ENCODE measurements at regions not wholly inside any gene's neighbourhood (a gene's known extent, or its start where the extent isn't known, plus 50 kb on each side); places are given as distances from the start of the nearest gene placed in this dataset.

- Histone ChIP-seq H3K4me2 (ENCODE audit: low read length) (no peak overlapping the region), H3K27ac (ENCODE audit: low read depth, low read length) (no peak overlapping the region), H3K27me3 (ENCODE audit: insufficient read depth, low read length) (no peaks in the 10 kb centered on the region), H3K9ac (ENCODE audit: low read length) (no peak overlapping the region), H3K9me3 (ENCODE audit: insufficient read depth, low read depth, low read length) (no peaks in the 10 kb centered on the region), H3K14ac (ENCODE audit: low read length) (no peak overlapping the region), H3K4me1 (ENCODE audit: control insufficient read depth in 1 of 2, insufficient read depth in 2 of 2, low read length in 2 of 2) (no peaks in the 10 kb centered on the region), H2AFZ (ENCODE audit: insufficient read depth, low read length, poor library complexity) (no peak overlapping the region), H3K79me2 (ENCODE audit: control insufficient read depth, insufficient read depth, low read length, poor library complexity) (no peaks in the 10 kb centered on the region), H2AK5ac (ENCODE audit: low read length) (no peak overlapping the region), H3K4me3 (ENCODE audit: low read depth, low read length) (no peak overlapping the region), H4K8ac (ENCODE audit: low read depth, low read length) (no peak overlapping the region), H2BK12ac (ENCODE audit: low read length) (no peak overlapping the region), H2BK5ac (ENCODE audit: low read depth, low read length, poor library complexity) (no peak overlapping the region), H4K91ac (ENCODE audit: low read depth, low read length) (no peak overlapping the region), H2BK120ac (ENCODE audit: insufficient read depth, low read length, poor library complexity) (no peak overlapping the region), H3K23ac (ENCODE audit: low read length) (no peak overlapping the region), H3K79me1 (ENCODE audit: low read length) (no peaks in the 10 kb centered on the region), H3K4ac (ENCODE audit: low read depth, low read length) (no peak overlapping the region), H4K12ac (ENCODE audit: low read depth, low read length) (no peak overlapping the region), H3K18ac (ENCODE audit: low read length) (no peak overlapping the region), H3K36me3 (ENCODE audit: control insufficient read depth in 1 of 2, insufficient read depth in 2 of 2, low read length in 2 of 2) (no peaks in the 10 kb centered on the region)
- no peak for DNase-seq
- WGBS (ENCODE audit: extremely low coverage, insufficient coverage, insufficient read length): no CpG with 5 or more reads among the region's 9 CpGs
Observed at GRCh38 chr5:167889276-167889675, 402.2 kb upstream of the WWC1 start.

GRCh38 chr5:167892352-167893115 is 398.9 kb upstream of the WWC1 start:
- H3K4ac ChIP-seq (ENCODE audit: low read depth, low read length): no peak overlapping the region
- H3K79me1 ChIP-seq (ENCODE audit: low read length): no peaks in the 10 kb centered on the region
- H3K9ac ChIP-seq (ENCODE audit: low read length): no peak overlapping the region
- no peak overlapping the region for H4K8ac ChIP-seq (ENCODE audit: low read depth, low read length)
- no peaks in the 10 kb centered on the region for H3K9me3 ChIP-seq (ENCODE audit: insufficient read depth, low read depth, low read length)
- H3K27ac ChIP-seq (ENCODE audit: low read depth, low read length): no peak overlapping the region
- no peak overlapping the region for H2BK120ac ChIP-seq (ENCODE audit: insufficient read depth, low read length, poor library complexity)
- H3K18ac ChIP-seq (ENCODE audit: low read length): no peak overlapping the region
- no peak overlapping the region for H3K23ac ChIP-seq (ENCODE audit: low read length)
- H3K4me1 ChIP-seq (ENCODE audit: control insufficient read depth in 1 of 2, insufficient read depth in 2 of 2, low read length in 2 of 2): no peaks in the 10 kb centered on the region
- H3K79me2 ChIP-seq (ENCODE audit: control insufficient read depth, insufficient read depth, low read length, poor library complexity): no peaks in the 10 kb centered on the region
- no CpG with 5 or more reads among the region's 3 CpGs for WGBS (ENCODE audit: extremely low coverage, insufficient coverage, insufficient read length)
- H3K36me3 ChIP-seq (ENCODE audit: control insufficient read depth in 1 of 2, insufficient read depth in 2 of 2, low read length in 2 of 2): no peaks in the 10 kb centered on the region
- H3K4me3 ChIP-seq (ENCODE audit: low read depth, low read length): no peak overlapping the region
- no peak overlapping the region for H2BK12ac ChIP-seq (ENCODE audit: low read length)
- DNase-seq: no peak
- H2AFZ ChIP-seq (ENCODE audit: insufficient read depth, low read length, poor library complexity): no peak overlapping the region
- H2AK5ac ChIP-seq (ENCODE audit: low read length): no peak overlapping the region
- H2BK5ac ChIP-seq (ENCODE audit: low read depth, low read length, poor library complexity): no peak overlapping the region
- H4K91ac ChIP-seq (ENCODE audit: low read depth, low read length): no peak overlapping the region
- no peak overlapping the region for H4K12ac ChIP-seq (ENCODE audit: low read depth, low read length)
- H3K14ac ChIP-seq (ENCODE audit: low read length): no peak overlapping the region
- no peaks in the 10 kb centered on the region for H3K27me3 ChIP-seq (ENCODE audit: insufficient read depth, low read length)
- H3K4me2 ChIP-seq (ENCODE audit: low read length): no peak overlapping the region

DNA sequence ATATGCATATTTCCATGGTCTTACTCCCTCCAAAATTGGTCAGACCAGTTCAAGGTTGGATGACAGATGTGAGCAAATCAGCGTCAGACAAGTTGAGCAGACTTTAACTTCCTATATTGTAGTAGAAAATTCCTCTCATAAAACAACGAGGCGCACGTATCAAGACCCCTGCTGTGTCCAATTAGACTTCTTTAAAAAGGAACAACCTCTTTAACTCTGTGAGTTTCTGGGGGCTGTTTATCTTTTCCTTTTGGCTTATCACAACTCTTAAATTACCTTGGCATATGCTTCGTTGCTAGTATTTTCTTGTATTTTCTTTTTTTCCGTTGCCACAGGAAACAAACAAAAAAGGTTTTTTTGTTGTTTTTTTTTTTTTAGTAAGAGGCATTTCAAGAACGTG is 398.2 kb upstream of the WWC1 start:
- Histone ChIP-seq H3K4me3 (ENCODE audit: low read depth, low read length) (no peak overlapping the region), H3K79me1 (ENCODE audit: low read length) (no peaks in the 10 kb centered on the region)
- WGBS (ENCODE audit: extremely low coverage, insufficient coverage, insufficient read length): 100% methylated on average over 1 of the region's 7 CpGs

GRCh38 chr5:167894631-167895472 is 396.6 kb upstream of the WWC1 start:
- Histone ChIP-seq H3K4ac (ENCODE audit: low read depth, low read length) (no peak overlapping the region), H3K23ac (ENCODE audit: low read length) (no peak overlapping the region), H2AFZ (ENCODE audit: insufficient read depth, low read length, poor library complexity) (no peak overlapping the region), H2BK5ac (ENCODE audit: low read depth, low read length, poor library complexity) (no peak overlapping the region), H3K79me1 (ENCODE audit: low read length) (no peaks in the 10 kb centered on the region), H3K4me3 (ENCODE audit: low read depth, low read length) (no peak overlapping the region), H3K27ac (ENCODE audit: low read depth, low read length) (no peak overlapping the region), H3K79me2 (ENCODE audit: control insufficient read depth, insufficient read depth, low read length, poor library complexity) (no peaks in the 10 kb centered on the region), H2BK12ac (ENCODE audit: low read length) (no peak overlapping the region), H4K8ac (ENCODE audit: low read depth, low read length) (no peak overlapping the region), H3K9me3 (ENCODE audit: insufficient read depth, low read depth, low read length) (no peaks in the 10 kb centered on the region), H3K4me1 (ENCODE audit: control insufficient read depth in 1 of 2, insufficient read depth in 2 of 2, low read length in 2 of 2) (no peaks in the 10 kb centered on the region), H3K14ac (ENCODE audit: low read length) (no peak overlapping the region), H2AK5ac (ENCODE audit: low read length) (no peak overlapping the region), H3K27me3 (ENCODE audit: insufficient read depth, low read length) (no peaks in the 10 kb centered on the region), H3K36me3 (ENCODE audit: control insufficient read depth in 1 of 2, insufficient read depth in 2 of 2, low read length in 2 of 2) (no peaks in the 10 kb centered on the region), H2BK120ac (ENCODE audit: insufficient read depth, low read length, poor library complexity) (no peak overlapping the region), H3K4me2 (ENCODE audit: low read length) (no peak overlapping the region), H3K9ac (ENCODE audit: low read length) (no peak overlapping the region), H4K91ac (ENCODE audit: low read depth, low read length) (no peak overlapping the region), H3K18ac (ENCODE audit: low read length) (no peak overlapping the region), H4K12ac (ENCODE audit: low read depth, low read length) (no peak overlapping the region)
- no CpG with 5 or more reads among the region's 4 CpGs for WGBS (ENCODE audit: extremely low coverage, insufficient coverage, insufficient read length)
- DNase-seq: no peak

More for the DNA sequence above, 398.2 kb upstream of the WWC1 start:
- Histone ChIP-seq H4K8ac (ENCODE audit: low read depth, low read length) (no peak overlapping the region), H3K27me3 (ENCODE audit: insufficient read depth, low read length) (no peaks in the 10 kb centered on the region), H3K79me2 (ENCODE audit: control insufficient read depth, insufficient read depth, low read length, poor library complexity) (no peaks in the 10 kb centered on the region), H3K27ac (ENCODE audit: low read depth, low read length) (no peak overlapping the region), H4K12ac (ENCODE audit: low read depth, low read length) (no peak overlapping the region), H3K9ac (ENCODE audit: low read length) (no peak overlapping the region), H3K4me1 (ENCODE audit: control insufficient read depth in 1 of 2, insufficient read depth in 2 of 2, low read length in 2 of 2) (no peaks in the 10 kb centered on the region), H2BK120ac (ENCODE audit: insufficient read depth, low read length, poor library complexity) (no peak overlapping the region), H2BK5ac (ENCODE audit: low read depth, low read length, poor library complexity) (no peak overlapping the region), H3K18ac (ENCODE audit: low read length) (no peak overlapping the region), H3K4ac (ENCODE audit: low read depth, low read length) (no peak overlapping the region), H2AFZ (ENCODE audit: insufficient read depth, low read length, poor library complexity) (no peak overlapping the region), H2AK5ac (ENCODE audit: low read length) (no peak overlapping the region), H3K14ac (ENCODE audit: low read length) (no peak overlapping the region), H3K4me2 (ENCODE audit: low read length) (no peak overlapping the region), H2BK12ac (ENCODE audit: low read length) (no peak overlapping the region), H3K9me3 (ENCODE audit: insufficient read depth, low read depth, low read length) (no peaks in the 10 kb centered on the region), H4K91ac (ENCODE audit: low read depth, low read length) (no peak overlapping the region), H3K23ac (ENCODE audit: low read length) (no peak overlapping the region), H3K36me3 (ENCODE audit: control insufficient read depth in 1 of 2, insufficient read depth in 2 of 2, low read length in 2 of 2) (no peaks in the 10 kb centered on the region)
- no peak for DNase-seq

All from trophoblast cell (in vitro differentiated cells and primary cell).